HG03442 (cell line): ENCODE measurements at regions not wholly inside any gene's neighbourhood (a gene's known extent, or its start where the extent isn't known, plus 50 kb on each side); places are given as distances from the start of the nearest gene placed in this dataset.
"Not testable (repeated sequence)": the region's sequence is repeated elsewhere in the genome, so short reads cannot be mapped to it uniquely, and the experiment has no call there.

Experiments
- ATAC-seq: cut with Tn5 transposase; IDR thresholded peaks from one replicate; pipeline ENCODE4 v1.9.1; 2021; ENCODE audit warnings: mild to moderate bottlenecking, moderate library complexity; ENCODE audit not compliant: unreplicated experiment

DNA sequence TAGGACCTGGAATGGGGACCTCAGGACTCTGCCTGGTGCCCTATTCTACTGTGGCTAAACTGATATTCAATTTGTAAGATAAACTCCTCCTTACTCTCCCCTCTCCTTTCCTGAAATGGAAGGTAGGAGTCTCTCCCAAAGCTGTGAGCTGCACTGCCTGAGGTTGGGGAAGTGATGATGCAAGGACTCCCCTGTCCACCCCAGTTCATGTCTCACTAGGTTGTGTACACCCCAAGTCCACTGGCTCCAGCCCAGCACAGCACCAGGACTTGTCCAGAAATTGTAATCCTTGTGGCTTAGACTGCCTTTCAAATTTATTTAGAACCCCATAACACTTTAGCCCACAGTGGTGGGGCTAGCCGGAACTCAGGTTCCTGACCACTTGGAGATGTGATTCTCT, 247.2 kb upstream of the CTBP2 start:
- ATAC-seq, result no peak

DNA sequence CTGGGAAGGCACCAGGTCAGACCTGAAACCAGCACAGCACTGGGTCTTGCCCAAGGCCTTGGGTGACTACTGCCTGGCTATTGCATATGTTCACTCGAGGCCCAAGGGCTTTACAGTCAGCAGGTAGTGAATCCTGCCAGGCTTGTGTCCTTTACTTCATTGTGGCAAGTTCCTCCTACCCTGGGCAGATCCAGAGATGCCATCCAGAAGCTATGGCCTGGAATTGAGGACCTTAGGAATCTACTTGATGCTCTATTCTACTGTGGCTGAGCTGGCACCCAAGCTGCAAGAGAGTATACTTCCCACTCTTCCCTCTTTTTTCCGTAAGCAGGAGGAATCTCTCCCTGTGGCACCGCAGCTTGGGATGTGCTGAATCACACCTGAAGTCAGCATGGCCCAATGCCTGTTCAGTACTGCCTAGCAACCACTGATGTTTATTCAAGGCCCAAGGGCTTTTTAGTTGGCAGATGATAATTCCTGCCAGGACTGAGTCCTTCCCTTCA, 246.7 kb upstream of the CTBP2 start:
- no peak for ATAC-seq

DNA sequence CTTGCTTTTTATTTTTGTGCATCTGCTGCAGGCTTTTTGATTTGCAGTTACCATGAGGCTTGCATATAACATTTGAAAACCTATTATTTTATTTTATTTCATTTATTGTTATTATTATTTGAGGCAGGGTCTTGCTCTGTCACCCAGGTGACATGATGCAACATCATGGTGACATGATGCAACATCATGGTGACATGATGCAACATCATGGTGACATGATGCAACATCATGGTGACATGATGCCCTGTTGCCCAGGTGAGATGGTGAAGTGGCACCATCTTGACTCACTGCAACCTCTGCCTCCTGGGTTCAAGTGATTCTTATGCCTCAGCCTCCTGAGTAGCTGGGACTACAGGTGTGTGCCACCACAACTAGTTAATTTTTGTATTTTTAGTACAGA, 244.5 kb upstream of the CTBP2 start:
- not testable (repeated sequence) for ATAC-seq

DNA sequence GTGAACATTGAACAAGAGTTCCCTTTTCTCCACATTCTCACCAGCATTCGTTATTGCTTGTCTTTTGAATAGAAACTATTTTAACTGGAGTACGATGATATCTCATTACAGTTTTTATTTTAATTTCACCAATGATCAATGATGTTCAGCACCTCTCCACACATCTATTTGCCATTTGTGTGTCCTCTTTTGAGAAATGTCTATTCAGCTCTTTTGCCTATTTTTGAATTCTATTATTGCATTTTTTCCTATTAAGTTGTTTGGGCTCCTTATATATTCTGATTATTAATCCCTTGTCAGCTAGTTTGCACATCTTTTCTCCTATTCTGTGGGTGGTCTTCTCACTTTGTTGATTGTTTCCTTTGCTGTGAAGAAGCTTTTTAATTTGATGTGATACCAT, 241.1 kb upstream of the CTBP2 start:
- no peak for ATAC-seq

DNA sequence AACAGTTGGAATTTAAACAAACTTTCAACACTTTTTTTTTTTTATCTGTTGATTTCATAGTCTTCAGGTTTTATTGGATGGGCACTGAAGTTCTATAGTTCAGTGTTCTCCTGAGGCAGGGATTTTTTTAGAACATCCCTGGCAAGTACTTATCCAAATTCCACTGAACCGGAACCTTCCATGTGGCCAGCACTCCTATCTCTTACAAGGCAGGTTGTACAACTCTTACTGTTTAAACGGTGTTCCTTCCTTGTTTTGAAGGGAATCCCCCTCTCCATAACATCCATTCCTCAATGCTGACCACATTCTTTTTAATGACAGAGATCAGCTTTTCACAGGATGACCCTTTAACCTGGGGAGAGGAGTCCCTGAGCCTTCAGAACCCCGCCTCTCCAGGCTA, 238.9 kb upstream of the CTBP2 start:
- ATAC-seq, result no peak

DNA sequence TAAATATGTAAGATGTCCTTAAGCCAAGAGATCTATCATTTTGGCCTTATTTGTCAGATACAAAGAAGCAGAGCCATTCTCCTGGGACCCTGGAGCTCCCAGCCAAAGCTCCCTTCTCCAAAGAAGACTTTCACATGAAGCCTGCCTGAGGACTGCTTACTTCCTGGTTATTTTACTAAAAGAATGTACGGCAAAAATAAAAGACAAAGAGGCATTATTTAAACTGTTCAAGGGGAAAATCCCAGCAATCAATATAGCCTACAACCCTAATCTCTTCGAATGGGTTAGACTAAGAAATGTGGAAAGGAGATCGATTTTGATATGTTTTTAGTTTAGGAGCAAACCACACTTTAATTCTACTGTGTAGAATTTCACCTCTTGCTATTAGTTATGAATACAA, 237.9 kb upstream of the CTBP2 start:
- ATAC-seq, result no peak

DNA sequence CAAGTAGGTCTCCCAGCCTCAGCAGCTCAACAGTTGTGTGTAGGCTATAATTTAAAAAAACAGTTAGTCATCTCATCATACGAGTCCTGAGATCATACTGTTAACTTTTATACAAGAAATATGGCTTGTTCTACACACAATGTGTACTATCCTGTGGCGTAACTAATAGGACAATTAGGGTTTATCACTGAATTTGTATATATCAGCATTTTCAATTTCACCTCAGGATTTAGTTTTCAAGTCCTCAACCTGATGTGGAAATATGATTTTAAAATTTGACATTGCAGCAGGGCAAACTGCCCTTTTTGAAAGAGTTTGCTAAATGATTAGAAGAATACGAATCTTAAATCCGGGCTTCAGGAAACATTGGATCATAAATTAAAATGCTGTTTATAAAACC, 237.2 kb upstream of the CTBP2 start:
- no peak for ATAC-seq

DNA sequence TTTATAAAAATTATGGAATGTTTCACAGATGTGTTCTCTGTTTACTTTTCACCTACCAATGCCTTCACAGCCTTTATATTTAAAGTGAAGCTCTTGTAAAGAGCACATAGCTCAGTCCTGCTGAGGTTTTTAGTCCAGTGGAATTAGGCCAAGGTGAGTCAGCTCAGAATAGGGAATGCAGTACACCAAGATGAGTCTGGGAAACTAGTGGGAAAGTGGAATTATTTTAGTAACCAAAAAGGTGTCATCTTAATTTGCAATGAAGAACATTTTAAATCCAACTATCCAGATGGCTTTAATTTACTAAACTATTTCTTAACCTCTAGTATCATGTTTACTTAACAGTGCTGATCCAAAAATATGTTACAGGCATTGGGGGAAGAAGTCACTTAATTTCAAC, 236.3 kb upstream of the CTBP2 start:
- ATAC-seq, result no peak

DNA sequence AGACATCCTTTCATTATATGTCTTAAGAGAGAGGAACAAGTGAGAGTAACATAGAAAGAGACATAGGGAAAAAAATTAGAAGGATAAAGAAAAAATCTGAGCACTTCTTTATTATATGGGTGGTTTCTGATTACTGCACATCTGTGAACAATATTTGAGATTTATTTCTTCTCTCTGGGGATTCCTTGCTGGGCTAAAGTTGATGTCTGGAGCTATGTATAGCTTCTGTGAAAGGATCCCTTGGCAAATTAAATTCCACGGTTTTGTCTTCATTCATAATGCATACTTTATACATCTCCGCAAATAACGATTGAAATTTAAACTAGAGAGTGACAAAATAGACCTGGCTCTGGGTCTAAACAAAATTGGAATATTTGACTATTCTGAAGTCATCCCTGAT, 232.2 kb upstream of the CTBP2 start:
- ATAC-seq, result no peak

DNA sequence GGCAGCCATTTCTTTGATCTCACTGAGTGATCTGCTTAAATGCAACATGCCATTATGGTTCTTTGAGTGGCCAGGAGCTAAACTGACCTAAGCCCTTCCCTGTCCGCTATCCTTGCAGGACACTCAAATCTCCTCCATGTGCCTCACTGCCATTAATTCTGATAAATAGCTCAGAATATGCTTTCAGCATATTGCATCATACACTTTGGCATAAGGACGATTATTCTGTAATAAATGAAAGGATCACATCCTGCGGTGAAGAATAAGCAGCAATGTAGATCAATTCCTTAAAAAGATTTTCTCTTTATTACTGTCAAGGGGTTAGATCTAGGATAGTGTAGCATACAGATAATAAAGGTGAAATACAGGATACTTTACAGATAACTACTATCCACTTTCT, 231.8 kb upstream of the CTBP2 start:
- no peak for ATAC-seq

DNA sequence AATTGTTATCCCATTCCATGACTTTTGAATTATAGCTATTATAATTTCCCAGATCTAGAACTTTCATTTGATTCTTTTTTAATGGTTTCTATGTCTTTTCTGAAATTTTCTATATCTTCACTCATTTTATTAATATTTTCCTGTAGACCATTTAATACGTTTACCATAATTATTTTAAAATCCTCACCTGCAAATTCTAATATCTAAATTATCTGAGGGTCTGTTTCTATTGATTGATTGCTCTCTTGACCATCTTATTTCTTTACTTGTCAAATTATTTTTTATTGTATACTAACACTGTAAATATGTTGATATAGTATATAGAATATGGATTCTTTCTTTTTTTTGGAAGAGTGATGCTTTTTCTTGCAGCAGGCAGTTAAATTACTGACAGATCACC, 229.3 kb upstream of the CTBP2 start:
- no peak for ATAC-seq

DNA sequence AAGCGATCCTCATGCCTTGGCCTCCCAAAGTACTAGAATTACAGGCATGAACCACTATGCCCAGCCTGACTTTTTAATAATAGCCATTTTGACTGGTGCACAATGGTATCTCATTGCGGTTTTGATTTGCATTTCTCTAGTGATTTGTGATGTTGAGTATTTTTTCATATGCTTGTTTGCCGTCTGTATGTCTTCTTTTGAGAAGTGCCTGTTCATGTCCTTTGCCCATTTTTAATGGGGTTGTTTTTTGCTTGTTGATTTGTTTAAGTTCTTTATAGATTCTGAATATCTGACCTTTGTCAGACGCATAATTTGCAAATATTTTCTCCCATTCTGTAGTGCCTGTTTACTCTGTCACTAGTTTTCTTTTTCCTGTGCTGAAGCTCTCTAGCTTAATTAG, 219.2 kb upstream of the CTBP2 start:
- ATAC-seq, result no peak

DNA sequence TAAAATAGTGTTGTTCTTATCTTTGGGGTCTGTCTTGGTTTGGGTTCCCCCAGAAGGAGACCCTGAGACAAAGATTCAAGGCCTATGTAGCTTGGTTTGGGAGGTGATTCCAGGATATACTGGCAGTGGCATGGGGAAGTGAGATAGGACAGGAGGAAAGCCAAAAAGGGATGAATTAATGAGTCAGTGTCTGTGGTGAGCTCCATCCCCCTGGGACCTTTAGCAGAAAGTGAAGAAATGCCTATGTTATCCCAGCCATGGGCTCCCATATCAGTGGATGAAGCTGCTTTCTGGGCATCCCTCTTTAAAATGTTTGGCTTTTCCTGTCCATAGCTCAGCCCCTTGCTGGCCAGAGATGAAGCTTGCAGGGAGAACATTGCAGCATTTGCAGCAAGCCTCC, 217.0 kb upstream of the CTBP2 start:
- ATAC-seq, result no peak

DNA sequence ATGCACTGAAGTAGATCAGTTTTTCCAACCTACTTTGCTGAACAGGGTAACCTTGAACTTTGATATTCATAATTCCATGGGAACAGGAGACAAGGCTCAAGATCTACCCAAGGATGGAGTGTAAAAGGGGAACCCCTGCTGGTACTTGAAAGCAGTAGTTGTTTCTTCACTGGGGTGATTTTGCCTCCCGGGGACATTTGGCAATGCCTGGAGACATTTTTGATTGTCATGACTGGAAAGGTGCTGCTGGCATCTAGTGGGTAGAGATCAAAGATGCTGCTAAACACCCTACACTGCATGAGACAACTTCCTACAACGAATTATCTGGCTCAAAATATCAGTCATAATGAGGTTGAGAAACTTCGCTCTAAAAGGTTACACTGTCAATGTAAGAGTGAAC, 214.8 kb upstream of the CTBP2 start:
- no peak for ATAC-seq

DNA sequence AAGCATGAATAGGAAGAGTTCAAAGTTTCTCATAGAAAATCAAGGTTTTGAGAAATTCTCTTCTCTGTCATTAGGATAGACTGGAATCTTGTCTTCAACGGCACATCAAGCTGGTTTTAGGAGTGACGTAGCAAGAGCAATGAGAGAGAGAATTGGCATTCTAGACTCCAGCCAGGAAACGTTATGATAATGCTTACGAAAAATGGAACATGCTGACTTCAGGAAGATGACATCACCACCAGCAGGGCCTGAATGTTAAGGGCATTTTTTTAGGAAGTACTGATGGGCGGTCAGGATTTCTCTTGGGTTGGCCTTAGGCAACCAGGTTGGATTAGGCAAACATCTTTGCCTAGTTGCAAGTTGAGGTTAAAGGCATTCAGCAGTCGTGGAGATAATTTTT, 213.2 kb upstream of the CTBP2 start:
- ATAC-seq, result no peak

DNA sequence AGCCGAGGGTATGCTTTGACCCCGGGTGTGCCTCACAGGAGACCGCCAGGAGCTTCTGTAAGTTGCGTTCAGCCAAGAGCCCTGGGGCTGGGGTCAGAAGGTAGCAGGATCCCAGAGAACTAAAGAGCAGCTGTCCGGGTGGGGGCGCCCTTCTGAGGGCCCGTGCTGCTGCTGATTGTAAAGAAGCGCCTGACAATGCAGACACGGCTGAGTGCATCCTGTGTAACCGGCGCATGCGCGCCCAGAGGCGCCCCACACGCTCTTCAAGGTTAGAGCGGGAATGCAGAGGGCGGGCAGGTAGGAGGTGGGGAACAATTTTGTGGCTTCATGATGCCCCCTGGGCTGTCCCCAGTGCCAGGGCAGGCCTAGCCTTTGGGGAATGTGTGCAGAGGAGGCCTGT, 210.2 kb upstream of the CTBP2 start:
- no peak for ATAC-seq

DNA sequence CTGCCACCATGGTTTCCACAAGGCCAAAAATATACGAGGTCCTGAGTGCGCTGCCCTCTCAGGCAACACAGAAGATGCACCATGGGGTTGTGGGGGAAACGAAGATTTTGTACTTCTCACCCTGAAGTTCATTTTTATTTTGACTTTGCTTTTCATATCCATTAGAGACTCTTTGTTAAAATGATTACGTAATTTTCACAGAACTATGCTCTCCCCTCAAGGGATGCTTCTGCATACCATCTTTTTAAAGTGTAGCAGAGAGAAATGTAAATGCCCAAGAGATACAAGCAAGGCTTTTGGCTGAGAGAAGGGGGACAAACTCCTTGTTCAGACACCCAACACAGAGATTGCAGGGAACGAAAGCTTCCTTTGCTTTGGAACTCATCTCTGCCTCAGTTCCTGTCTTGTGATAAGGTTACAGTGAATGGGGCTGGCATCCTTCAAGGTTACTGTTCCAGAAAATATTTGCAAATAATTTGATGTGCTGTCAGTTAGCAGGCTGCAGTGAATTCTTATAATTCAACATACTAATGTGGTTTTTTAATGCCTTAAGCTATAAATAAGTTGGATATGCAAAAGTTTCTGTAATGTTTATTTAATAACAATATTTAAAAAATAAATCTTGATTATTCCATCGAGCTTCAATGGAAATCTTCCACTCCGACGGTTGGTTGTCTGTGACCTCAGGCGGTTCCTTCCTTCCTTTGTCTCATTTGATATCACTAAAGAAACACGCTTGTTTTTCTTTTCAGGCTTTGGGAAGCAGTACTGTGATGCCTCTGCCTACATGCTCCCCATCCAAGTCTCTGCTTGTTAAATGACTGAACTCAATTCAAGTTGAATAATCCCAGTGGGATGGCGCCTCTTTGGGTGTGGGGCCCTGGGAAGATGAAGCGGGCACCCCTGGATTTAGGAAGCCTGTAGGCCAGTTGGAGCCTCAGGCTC, 209.3 kb upstream of the CTBP2 start:
- ATAC-seq, result no peak

DNA sequence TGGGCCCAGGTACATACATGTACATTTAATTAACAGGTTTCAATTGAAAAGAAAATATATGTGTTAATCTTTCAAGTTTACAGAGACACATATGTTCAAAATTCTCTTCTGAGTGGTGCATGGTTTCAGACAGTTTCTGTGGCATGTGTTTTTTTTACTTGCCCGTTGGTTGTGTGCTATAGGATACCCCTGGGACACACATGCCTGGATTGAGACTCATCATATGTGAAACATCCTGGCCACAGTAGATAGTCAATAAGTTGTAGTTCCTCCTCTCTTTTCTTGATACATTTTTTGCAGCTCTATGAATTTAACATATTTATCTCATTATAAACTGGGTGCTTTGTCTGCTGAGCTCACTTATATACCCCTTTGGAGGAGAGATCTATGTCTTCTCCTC, 207.8 kb upstream of the CTBP2 start:
- no peak for ATAC-seq

DNA sequence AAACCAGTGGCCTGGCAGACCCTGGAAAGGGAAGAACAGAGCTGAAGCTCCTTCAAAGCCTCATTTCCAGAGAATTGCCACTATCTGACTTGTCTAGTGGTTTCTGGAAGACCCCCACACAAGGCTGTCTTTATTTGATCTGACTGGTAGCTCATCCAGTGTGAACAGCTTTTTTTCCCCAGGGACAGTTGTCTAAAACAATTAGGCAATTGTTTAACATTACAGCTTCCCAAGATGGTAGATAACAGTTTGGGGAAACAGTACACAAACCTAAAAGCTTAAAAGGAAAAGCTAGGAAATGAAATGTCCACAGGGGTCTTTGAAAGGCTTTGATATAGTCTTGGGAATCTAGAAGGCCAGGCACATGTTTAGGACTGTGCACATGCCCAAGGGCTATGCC, 203.4 kb upstream of the CTBP2 start:
- ATAC-seq, result no peak

DNA sequence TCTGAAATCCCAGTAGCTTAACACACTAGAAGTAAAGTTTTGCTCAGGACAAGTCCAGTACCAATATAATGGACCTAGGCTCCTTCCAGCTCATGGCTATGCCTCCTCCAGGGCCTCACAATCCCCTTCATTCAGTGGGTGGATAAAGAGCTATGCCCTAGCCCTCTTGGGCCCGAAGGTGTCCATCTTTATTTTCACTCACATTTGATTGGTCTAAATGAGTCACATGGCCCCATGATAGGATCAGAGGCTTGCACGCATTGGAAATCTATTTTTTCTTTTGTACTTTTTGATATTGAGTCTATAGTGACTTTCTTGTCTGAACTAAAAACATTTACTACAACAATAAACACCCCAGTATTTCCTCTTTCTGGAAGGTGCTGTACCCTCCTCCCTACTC, 202.6 kb upstream of the CTBP2 start:
- no peak for ATAC-seq

DNA sequence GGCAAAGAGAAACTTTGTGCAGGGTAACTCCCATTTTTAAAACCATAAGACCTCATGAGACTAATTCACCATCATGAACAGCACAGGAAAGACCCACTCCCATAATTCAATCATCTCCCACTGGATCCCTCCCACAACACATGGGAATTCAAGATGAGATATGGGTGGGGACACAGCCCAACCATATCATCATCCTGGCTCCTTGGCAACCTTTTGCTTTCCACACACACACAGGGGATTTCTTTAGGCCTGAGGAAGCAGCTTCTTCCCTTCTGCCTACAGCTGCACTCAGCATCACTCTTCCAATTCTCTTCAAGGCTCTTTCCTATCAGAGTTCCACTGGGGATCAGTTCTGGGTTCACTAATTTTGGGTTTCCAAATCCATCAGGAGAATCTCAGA, 199.0 kb upstream of the CTBP2 start:
- ATAC-seq, result no peak

DNA sequence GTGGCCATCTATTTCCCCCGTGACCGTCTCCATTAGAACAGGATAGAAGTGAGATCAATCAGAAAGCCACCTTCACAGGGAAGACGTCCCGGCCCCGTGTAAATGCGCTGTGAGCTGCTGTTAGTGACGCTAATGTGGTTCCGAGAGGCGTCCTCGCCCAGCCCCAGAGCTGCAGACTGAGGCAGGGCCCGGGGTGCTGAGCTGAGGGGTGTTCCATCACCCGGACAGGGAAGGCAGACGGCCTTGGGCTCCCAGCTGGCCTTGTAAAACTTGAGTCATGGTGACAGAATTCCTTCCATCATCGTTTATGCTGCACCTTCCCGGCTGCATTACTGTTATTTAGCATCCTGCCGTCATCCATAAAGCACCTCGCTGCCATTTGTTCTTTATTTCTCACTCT, 195.3 kb upstream of the CTBP2 start:
- no peak for ATAC-seq

DNA sequence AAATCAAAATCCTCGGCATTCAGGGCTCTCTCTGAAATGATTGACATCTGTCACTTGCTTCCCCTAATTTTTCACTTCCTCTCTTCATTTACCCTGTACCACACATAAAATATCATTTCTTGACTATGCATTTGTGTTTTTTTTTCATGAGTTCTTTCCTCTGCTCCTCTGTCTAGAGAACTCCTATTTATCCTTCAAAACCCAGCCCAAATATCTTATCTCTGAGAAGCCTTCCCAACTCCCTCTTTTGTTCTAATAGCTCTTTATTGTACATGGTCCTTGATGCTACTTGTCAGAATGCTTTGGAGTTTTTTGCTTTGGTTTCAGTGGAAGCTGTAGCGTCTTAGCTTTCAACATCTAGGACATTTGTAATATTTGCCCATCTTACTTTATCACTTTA, 190.2 kb upstream of the CTBP2 start:
- no peak for ATAC-seq
